AG04449 (cell line): ENCODE measurements at regions not wholly inside any gene's neighbourhood (a gene's known extent, or its start where the extent isn't known, plus 50 kb on each side); places are given as distances from the start of the nearest gene placed in this dataset.

ENCODE experiments used
- CTCF ChIA-PET: fragments of 350-600 bp; formaldehyde crosslinking; extraction: SDS; loops from one replicate; lab custom pipeline; 2021; ENCODE audit warnings: antibody characterized with exemption; lab: Yijun Ruan, JAX
- POLR2A ChIA-PET: fragments of 400-600, 350-600 bp; formaldehyde crosslinking; extraction: SDS; loops from one replicate; lab custom pipeline; 2020; ENCODE audit warnings: antibody characterized with exemption, inconsistent platforms; lab: Yijun Ruan, JAX
- DNase-seq: peaks from one replicate; pipeline ENCODE4 v3.0.0-alpha.2; 2010; ENCODE audit warnings: low read depth, low spot score
- H3K4me3 ChIP-seq: 2 replicates; pipeline ENCODE4 v1.5.1; 2011; ENCODE audit warnings: low read depth, mild to moderate bottlenecking, control low read depth, low read length
- CTCF ChIP-seq: IDR thresholded peaks from one replicate; pipeline ENCODE4 v1.5.1; 2011; ENCODE audit warnings: mild to moderate bottlenecking, moderate library complexity, low read length, control low read depth, inconsistent platforms; ENCODE audit not compliant: insufficient read depth; ENCODE audit errors: missing control alignments

DNA sequence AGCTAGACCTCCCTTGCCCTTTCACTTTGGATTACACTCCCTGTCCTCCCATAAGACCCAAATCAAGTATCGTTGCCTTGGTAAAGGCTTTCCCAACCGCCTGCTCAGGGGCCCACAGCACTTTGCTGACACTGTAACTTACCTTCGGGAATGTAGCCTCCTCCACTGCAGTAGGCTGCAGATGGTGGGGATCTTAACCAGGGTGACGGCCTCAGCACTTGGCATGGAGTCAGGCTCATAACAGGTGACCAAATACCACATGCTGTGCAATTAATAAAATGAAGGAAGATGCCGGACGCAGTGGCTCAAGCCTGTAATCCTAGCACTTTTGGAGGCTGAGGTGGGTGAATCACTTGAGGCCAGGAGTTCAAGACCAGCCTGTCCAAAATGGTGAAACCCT is 88.7 kb upstream of the IRF2BP2 start:
- POLR2A ChIA-PET = no interaction called here
- H3K4me3 ChIP-seq = no peak overlapping the region
- DNase-seq = no peak
- CTCF ChIA-PET = no interaction called here
- TF ChIP-seq CTCF = no peak

GRCh38 chr1:234697741-234698140 is 87.8 kb upstream of the IRF2BP2 start:
- POLR2A ChIA-PET = no interaction called here
- no peak for DNase-seq
- CTCF ChIA-PET = interaction anchor here (0.7 to 1.0 kb wide), 2 partner anchors 10 to 386 kb away, joined by 3 read pairs; no protein-coding TSS in a partner anchor
- no peak overlapping the region for H3K4me3 ChIP-seq
- TF ChIP-seq CTCF = no peak

- ChIA-PET POLR2A (no interaction called here), CTCF (interaction anchor here (0.6 to 1.2 kb wide), 3 partner anchors 8 to 10 kb away, joined by 3 read pairs; no protein-coding TSS in a partner anchor)
- no peak overlapping the region for H3K4me3 ChIP-seq
- no peak for TF ChIP-seq CTCF
- no peak for DNase-seq
Observed at GRCh38 chr1:234697015-234697414, 87.0 kb upstream of the IRF2BP2 start.

DNA sequence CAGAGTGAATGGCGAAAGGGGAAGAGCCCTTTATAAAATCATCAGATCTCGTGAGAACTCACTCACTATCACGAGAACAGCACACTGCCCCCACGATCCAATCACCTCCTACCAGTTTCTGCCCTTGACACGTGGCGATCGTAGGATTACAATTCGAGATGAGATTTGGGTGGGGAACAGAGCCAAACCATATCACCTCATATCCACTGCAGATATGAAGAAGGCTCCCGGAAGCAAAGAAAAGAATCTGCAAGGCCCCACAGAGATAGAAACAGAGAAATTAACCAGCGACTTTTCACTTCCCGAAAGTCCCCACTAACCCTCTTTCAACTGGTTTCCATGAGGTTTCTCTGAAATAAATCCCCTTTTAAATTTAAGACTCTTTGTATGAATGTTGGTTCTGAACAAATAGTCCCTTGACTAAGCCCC is 86.2 kb upstream of the IRF2BP2 start:
- no peak for DNase-seq
- CTCF ChIA-PET = interaction anchor here (1.2 kb wide), 1 partner anchor 11 kb away, joined by 3 read pairs; no protein-coding TSS in a partner anchor
- no peak for TF ChIP-seq CTCF
- POLR2A ChIA-PET = no interaction called here
- no peak overlapping the region for H3K4me3 ChIP-seq

- CTCF ChIA-PET = interaction anchor here (0.7 to 5.2 kb wide), 5 partner anchors 8 to 399 kb away, joined by 3 to 47 read pairs (median 4); no protein-coding TSS in a partner anchor
- no peak overlapping the region for H3K4me3 ChIP-seq
- POLR2A ChIA-PET = no interaction called here
- TF ChIP-seq CTCF = no peak
- DNase-seq = no peak
Observed at GRCh38 chr1:234694661-234695060, 84.7 kb upstream of the IRF2BP2 start.

- DNase-seq = no peak
- ChIA-PET POLR2A (no interaction called here), CTCF (interaction anchor here (0.7 to 5.2 kb wide), 7 partner anchors 10 to 309 kb away, joined by 3 to 47 read pairs (median 3); partner anchors contain the start of gene IRF2BP2)
- no peak for TF ChIP-seq CTCF
- no peak overlapping the region for H3K4me3 ChIP-seq
Observed at GRCh38 chr1:234692966-234693580, 83.1 kb upstream of the IRF2BP2 start.
